ENCODE measurements at regions not wholly inside any gene's neighbourhood (a gene's known extent, or its start where the extent isn't known, plus 50 kb on each side); places are given as distances from the start of the nearest gene placed in this dataset.

GRCh38 chr1:218754477-218754876 is 409.3 kb downstream of the TGFB2 start:
- POLR2A ChIA-PET (ENCODE audit: unreplicated experiment) = interaction anchor here (0.6 kb wide), 1 partner anchor 142 kb away, joined by 4 read pairs; no protein-coding TSS in a partner anchor
- CTCF ChIA-PET = no interaction called here
- no peaks in the 10 kb centered on the region for H3K9me2 ChIP-seq (replicated peaks; ENCODE audit: low read length)
- no TSS peak for BruUV-seq (replicated peaks)
- H3K4me2 ChIP-seq (ENCODE audit: low read length) = no peak overlapping the region
- H3K36me3 ChIP-seq (ENCODE audit: low read depth, low read length) = no peaks in the 10 kb centered on the region
- no peaks in the 10 kb centered on the region for H3K9me3 ChIP-seq (ENCODE audit: low read length)
- DNase-seq (no peak), ATAC-seq (no peak)
- no peaks in the 10 kb centered on the region for H3K4me1 ChIP-seq (ENCODE audit: insufficient read depth, low read length)
- H3K9ac ChIP-seq (ENCODE audit: low read length) = no peak overlapping the region
- TF ChIP-seq CTCF (conservative IDR thresholded peaks at IDR 0.05; ENCODE audit: low read depth, low read length) (no peak), EZH2 (IDR thresholded peaks at IDR 0.05; ENCODE audit: low read length, unreplicated experiment) (no peak), EZH2phosphoT487 (IDR thresholded peaks at IDR 0.05; ENCODE audit: borderline replicate concordance, low read length) (no peak)
- H3K27ac ChIP-seq (ENCODE audit: low read length) = no peak overlapping the region
- no peak overlapping the region for H2AFZ ChIP-seq (ENCODE audit: low read length)
- H3K27me3 ChIP-seq (ENCODE audit: low read length) = no peaks in the 10 kb centered on the region
- intact Hi-C loops (cut with micrococcal nuclease) = no loop called here
- no peaks in the 10 kb centered on the region for H4K20me1 ChIP-seq (ENCODE audit: low read length)
- H3F3A ChIP-seq (ENCODE audit: low read length, unreplicated experiment) = no peaks in the 10 kb centered on the region
- H3K79me2 ChIP-seq (ENCODE audit: low read length) = no peaks in the 10 kb centered on the region
- no peak overlapping the region for H3K4me3 ChIP-seq (ENCODE audit: low read length)

- 0 out of 2 replicates have a peak, but pooled peaks cover 3% of the 10 kb centered on the region for H3K9me2 ChIP-seq (replicated peaks; ENCODE audit: low read length)
- no peak overlapping the region for H3K4me3 ChIP-seq (ENCODE audit: low read length)
- no peak overlapping the region for H3K9ac ChIP-seq (ENCODE audit: low read length)
- no peaks in the 10 kb centered on the region for H3F3A ChIP-seq (ENCODE audit: low read length, unreplicated experiment)
- intact Hi-C loops (cut with micrococcal nuclease) = no loop called here
- TF ChIP-seq CTCF (conservative IDR thresholded peaks at IDR 0.05; ENCODE audit: low read depth, low read length) (no peak), EZH2phosphoT487 (IDR thresholded peaks at IDR 0.05; ENCODE audit: borderline replicate concordance, low read length) (no peak), EZH2 (IDR thresholded peaks at IDR 0.05; ENCODE audit: low read length, unreplicated experiment) (no peak)
- DNase-seq (no peak), ATAC-seq (no peak)
- no peak overlapping the region for H3K27ac ChIP-seq (ENCODE audit: low read length)
- H3K9me3 ChIP-seq (ENCODE audit: low read length) = no peaks in the 10 kb centered on the region
- CTCF ChIA-PET = no interaction called here
- no peaks in the 10 kb centered on the region for H4K20me1 ChIP-seq (ENCODE audit: low read length)
- no peaks in the 10 kb centered on the region for H3K36me3 ChIP-seq (ENCODE audit: low read depth, low read length)
- BruUV-seq (replicated peaks) = no TSS peak
- POLR2A ChIA-PET (ENCODE audit: unreplicated experiment) = interaction anchor here (0.6 kb wide), 1 partner anchor 143 kb away, joined by 4 read pairs; no protein-coding TSS in a partner anchor
- H2AFZ ChIP-seq (ENCODE audit: low read length) = no peak overlapping the region
- no peaks in the 10 kb centered on the region for H3K27me3 ChIP-seq (ENCODE audit: low read length)
- H3K4me2 ChIP-seq (ENCODE audit: low read length) = no peak overlapping the region
- no peaks in the 10 kb centered on the region for H3K79me2 ChIP-seq (ENCODE audit: low read length)
- H3K4me1 ChIP-seq (ENCODE audit: insufficient read depth, low read length) = no peaks in the 10 kb centered on the region
Measured at GRCh38 chr1:218755128-218755527, 410.0 kb downstream of the TGFB2 start.

- Histone ChIP-seq H2AFZ (ENCODE audit: low read length) (no peak overlapping the region; the same call in 1 of the 2 replicates), H3K4me1 (ENCODE audit: insufficient read depth, low read length) (no peaks in the 10 kb centered on the region), H3F3A (ENCODE audit: low read length, unreplicated experiment) (no peaks in the 10 kb centered on the region), H3K27ac (ENCODE audit: low read length) (no peak overlapping the region), H3K9ac (ENCODE audit: low read length) (no peak overlapping the region), H3K9me2 (replicated peaks; ENCODE audit: low read length) (0 out of 2 replicates have a peak, but pooled peaks cover 3% of the 10 kb centered on the region), H4K20me1 (ENCODE audit: low read length) (no peaks in the 10 kb centered on the region), H3K4me3 (ENCODE audit: low read length) (no peak overlapping the region), H3K9me3 (ENCODE audit: low read length) (no peaks in the 10 kb centered on the region), H3K4me2 (ENCODE audit: low read length) (no peak overlapping the region), H3K27me3 (ENCODE audit: low read length) (no peaks in the 10 kb centered on the region), H3K36me3 (ENCODE audit: low read depth, low read length) (no peaks in the 10 kb centered on the region), H3K79me2 (ENCODE audit: low read length) (no peaks in the 10 kb centered on the region)
- TF ChIP-seq EZH2phosphoT487 (IDR thresholded peaks at IDR 0.05; ENCODE audit: borderline replicate concordance, low read length) (no peak), CTCF (conservative IDR thresholded peaks at IDR 0.05; ENCODE audit: low read depth, low read length) (no peak), EZH2 (IDR thresholded peaks at IDR 0.05; ENCODE audit: low read length, unreplicated experiment) (no peak)
- BruUV-seq (replicated peaks) = no TSS peak
- ATAC-seq = no peak
- no peak for DNase-seq
- intact Hi-C loops (cut with micrococcal nuclease) = no loop called here
- ChIA-PET CTCF (no interaction called here), POLR2A (ENCODE audit: unreplicated experiment) (no interaction called here)
Measured at GRCh38 chr1:218759795-218760194, 413.9 kb upstream of the LYPLAL1 start.
